MM.1S (cell line): ENCODE measurements at regions not wholly inside any gene's neighbourhood (a gene's known extent, or its start where the extent isn't known, plus 50 kb on each side); places are given as distances from the start of the nearest gene placed in this dataset.

Experiments used
- EZH2 ChIP-seq: fragments of 300-600 bp; sonication (generic); optimal IDR thresholded peaks from 2 replicates; pipeline ENCODE3; 2017; ENCODE audit warnings: low read depth, mild to moderate bottlenecking, antibody characterized with exemption, low read length, mixed read lengths
- TF ChIP-seq, protein P1 (sequence below): fragments of 300-600 bp; sonication (generic); IDR thresholded peaks from 2 replicates; pipeline ENCODE4 v1.5.1; 2016; ENCODE audit warnings: antibody characterized with exemption, low read length, mixed read lengths

- TF ChIP-seq EZH2 = no peak
- TF ChIP-seq, protein P1, sequence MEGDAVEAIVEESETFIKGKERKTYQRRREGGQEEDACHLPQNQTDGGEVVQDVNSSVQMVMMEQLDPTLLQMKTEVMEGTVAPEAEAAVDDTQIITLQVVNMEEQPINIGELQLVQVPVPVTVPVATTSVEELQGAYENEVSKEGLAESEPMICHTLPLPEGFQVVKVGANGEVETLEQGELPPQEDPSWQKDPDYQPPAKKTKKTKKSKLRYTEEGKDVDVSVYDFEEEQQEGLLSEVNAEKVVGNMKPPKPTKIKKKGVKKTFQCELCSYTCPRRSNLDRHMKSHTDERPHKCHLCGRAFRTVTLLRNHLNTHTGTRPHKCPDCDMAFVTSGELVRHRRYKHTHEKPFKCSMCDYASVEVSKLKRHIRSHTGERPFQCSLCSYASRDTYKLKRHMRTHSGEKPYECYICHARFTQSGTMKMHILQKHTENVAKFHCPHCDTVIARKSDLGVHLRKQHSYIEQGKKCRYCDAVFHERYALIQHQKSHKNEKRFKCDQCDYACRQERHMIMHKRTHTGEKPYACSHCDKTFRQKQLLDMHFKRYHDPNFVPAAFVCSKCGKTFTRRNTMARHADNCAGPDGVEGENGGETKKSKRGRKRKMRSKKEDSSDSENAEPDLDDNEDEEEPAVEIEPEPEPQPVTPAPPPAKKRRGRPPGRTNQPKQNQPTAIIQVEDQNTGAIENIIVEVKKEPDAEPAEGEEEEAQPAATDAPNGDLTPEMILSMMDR = no peak
These were observed 280.6 kb downstream of the ARRDC4 start for GRCh38 chr15:98241032-98241554.
